Hepatocyte (in vitro differentiated cells): ENCODE measurements at regions not wholly inside any gene's neighbourhood (a gene's known extent, or its start where the extent isn't known, plus 50 kb on each side); places are given as distances from the start of the nearest gene placed in this dataset.

Experiments used
- CTCF ChIP-seq: fragments of 200-600 bp; sonication (generic); IDR thresholded peaks from 2 replicates; pipeline ENCODE4 v1.5.1; 2016; ENCODE audit warnings: antibody characterized with exemption, mild to moderate bottlenecking; ENCODE audit not compliant: poor library complexity
- EZH2 ChIP-seq: fragments of 200-600 bp; sonication (generic); IDR thresholded peaks from 2 replicates; pipeline ENCODE4 v1.6.1; 2016; ENCODE audit warnings: antibody characterized with exemption, mild to moderate bottlenecking, borderline replicate concordance

DNA sequence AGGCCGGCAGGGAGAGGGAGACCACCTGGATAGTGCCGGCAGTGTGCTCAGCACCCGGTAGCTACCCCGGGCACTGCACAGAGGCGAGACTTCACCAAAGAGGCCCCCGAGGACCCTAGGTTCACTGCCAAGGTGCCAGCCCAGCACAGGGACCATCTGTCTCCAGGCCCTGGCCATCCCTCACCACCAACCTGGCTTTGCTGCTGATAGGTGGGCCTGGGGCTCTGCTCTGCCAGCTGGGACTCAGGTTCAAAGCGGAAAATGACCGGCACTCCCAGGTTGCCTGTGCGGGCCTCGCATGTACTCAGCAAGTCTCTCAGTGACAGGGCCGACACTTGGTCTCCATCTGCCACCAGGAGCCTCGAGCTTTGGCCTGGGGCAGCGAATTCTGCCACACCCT is 812.2 kb downstream of the BRD1 start:
- TF ChIP-seq CTCF (no peak), EZH2 (no peak)
